Activated naive CD4-positive, alpha-beta T cell (primary cell): ENCODE measurements at regions not wholly inside any gene's neighbourhood (a gene's known extent, or its start where the extent isn't known, plus 50 kb on each side); places are given as distances from the start of the nearest gene placed in this dataset.

Experiments used
- DNase-seq, 4 experiments: peaks; one replicate each; lab custom pipeline; 2025; lab: John Stamatoyannopoulos, UW

DNA sequence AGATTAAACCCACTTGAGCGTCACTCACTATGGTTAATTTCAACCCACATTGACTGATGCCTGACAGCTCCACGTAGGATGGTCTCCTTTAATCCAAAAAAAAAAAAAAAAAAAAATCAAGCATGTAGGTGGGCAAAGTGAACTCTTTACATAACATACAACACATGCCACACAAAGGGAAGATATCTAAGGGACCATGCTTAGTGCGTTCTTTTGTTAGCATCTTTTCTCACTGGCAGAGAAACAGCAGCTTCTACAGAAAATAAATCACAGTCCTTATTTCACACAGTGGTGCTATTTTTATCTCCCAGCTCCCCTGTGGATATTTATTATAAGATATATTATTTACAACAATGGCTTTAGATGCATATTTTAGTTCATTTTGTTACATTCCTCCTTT is 652.0 kb upstream of the CELF2 start:
- no peak for DNase-seq

GRCh38 chr10:10366836-10367235 is 650.8 kb upstream of the CELF2 start:
- DNase-seq = no peak

DNA sequence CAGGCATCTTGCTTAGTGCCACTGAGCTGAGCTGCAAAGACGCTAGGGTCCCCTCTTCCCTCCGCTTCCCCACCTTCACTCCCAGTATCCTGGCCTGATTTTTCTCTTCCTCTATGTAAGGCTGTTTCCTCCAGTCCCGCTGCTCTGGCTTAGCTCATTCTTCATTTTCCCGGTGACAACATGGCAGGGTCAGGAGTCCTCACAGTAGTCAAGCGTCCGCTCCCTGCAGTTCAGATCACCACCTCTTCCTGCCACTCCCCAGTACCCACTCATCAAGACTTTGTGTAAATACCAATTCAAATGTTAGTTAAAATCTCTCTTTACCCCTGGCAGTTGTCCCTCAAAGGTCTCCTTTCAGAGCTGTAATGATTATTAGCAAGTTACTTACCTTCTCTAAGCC is 650.4 kb upstream of the CELF2 start:
- no peak for DNase-seq

- no peak for DNase-seq
Observed at GRCh38 chr10:10368951-10369576, 648.6 kb upstream of the CELF2 start.

DNA sequence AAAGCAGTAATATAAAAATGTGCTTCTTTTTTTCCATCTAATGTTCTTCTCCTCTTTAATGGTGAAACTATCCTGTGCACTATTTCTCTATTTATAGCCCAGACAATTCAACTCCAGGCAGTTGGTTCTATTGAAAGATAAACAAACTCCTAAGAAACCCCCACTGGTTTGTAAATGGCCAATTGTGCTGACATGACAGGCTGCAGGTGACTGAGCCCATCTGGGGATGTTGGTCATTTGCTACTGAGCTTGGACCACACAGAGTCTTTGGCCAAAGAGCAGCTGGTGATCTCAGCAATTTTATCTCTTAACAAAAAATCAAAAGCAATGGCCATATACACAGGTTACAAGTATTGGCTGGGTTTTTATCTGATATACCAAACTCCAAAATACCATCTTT is 631.8 kb upstream of the CELF2 start:
- DNase-seq = no peak

- DNase-seq = no peak
Observed at GRCh38 chr10:10389182-10389581, 628.5 kb upstream of the CELF2 start.

DNA sequence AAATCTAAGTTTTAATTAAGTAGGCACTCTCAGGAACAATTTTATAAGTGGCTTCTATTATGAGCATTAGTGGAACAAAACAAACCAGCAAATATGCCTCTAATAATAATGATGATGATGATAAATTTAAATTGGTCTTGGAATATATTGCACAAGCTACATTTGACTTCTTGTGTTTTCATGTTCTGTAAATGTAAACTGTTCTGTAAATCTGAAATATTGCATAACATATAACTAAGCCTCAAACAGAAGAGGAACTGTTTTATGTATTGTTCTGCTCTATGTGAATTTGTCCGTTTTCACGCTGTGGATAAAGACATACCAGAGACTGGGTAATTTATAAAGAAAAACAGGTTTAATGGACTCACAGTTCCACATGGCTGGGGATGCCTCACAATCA is 625.2 kb upstream of the CELF2 start:
- no peak for DNase-seq

GRCh38 chr10:10394933-10395658 is 622.6 kb upstream of the CELF2 start:
- no peak for DNase-seq

- no peak for DNase-seq
Observed at GRCh38 chr10:10396601-10397000, 621.1 kb upstream of the CELF2 start.

DNA sequence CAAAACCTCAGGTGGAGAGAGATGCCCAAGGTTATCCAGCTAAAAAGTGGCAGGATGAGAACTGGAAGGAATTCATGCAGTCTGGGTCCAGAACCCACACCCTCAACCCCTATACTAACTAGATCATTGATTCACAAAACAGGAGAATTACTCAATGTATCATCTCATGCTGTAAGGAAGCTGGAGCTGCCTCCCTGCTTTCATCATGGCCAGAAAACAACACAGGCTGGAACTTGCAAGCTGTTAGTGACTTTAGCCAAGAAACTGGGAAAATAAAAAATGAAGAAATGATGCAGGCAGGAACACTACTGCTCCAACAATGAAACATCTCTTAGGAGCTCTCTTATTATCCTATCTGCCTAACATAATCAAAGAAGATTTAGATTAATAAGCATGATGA is 619.8 kb upstream of the CELF2 start:
- DNase-seq = no peak

- DNase-seq = no peak
Observed at GRCh38 chr10:10403762-10404161, 613.9 kb upstream of the CELF2 start.

GRCh38 chr10:10417671-10418070 is 600.0 kb upstream of the CELF2 start:
- DNase-seq = no peak

DNA sequence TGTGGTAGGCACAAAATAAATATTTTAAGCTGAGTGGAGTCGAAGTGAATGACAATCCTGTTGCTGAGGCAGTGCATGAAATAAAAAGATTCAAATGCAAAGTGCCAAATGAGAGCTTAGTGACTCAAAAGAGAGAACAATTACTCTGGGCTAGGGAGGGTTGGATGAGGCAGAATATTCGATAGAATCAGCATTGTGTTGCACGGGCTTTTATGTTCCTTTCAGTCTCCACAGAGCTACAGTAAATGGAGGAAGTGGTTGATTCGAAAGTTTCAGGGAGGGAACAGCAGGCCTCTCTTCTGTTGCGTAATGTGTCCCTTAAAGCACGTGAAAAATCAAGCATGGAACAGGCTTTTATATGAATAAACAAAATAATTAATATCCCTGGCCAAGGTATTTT is 599.3 kb upstream of the CELF2 start:
- no peak for DNase-seq

DNA sequence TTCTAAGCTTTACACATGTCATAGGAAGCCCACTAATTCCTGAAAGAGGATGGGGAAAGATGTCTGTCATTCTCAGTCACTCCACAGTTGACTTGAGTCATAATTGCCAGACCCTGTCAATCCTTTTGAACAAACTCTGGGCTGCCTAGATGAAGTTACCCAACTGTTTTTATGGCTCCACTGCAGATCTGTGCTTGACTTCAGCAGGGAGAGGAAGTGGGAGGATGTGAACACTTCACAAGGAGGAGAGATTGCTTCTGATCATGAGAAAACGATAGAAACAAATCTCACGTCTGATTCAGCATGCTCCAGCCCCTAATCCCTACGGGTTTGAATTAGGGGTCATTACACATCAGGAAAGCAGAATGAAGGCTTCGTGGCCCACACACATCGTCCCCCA is 596.6 kb upstream of the CELF2 start:
- DNase-seq = no peak

DNA sequence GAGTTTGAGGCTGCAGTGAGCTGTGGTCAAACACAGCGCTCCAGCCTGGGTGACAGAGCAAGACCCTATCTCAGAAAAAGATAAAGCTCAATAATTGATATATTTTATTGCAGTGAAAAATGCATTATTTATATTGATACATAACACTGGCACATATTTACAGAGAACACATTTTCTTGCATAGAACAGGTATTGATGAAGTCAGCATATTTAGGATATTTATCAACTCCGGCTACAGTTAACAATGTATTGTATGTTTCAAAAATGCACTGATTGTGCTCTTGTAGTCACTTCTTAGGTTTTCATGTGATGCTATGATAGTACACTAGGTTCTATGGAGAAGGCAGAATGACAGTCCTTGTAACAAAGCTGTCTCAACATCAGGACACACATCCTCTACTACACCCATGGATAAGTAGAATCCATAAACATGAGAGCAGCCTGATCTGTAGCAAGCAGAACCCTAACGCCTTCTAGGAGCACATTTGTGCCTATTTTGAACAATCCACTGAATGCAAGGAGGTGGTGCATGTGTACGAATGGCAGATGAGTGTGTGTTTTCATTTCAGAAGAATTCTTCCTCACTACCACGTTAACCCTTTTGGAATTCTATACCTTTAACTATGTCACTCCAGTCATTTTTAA is 586.1 kb upstream of the CELF2 start:
- DNase-seq = no peak

DNA sequence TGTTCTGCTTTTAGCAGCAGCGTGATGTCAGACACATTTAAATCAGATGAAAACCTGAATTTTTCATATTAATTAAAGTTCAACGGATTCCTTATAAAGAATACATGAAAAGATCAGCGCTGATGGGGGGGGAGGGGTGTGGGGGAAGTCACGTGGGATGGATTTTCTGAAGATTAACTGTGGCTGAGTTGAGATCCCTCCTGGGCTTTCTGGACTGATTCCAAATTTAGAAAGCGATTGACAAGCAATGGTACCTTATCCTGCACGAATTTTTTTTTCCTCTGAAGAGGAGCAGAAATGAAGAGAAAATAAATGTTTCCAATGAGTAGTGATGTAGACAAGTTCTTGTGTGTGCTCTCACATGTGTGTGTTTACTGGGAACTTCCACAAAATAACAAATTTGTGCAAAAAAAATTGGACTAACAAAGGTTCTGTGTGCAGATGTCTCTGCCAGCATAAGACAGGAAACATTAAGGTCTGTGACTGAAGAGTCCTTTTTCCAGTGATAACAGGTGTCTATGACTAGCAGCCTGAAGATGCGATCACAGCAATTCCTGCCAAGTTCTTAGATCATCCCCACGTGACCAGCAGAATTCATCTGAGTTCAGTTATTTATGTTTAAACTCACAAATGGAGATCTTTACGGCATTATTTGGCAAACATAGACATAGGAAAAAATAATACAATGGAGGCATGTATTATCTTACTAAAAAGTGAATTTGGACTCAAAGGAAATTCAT is 585.2 kb upstream of the CELF2 start:
- no peak for DNase-seq

- no peak for DNase-seq
Observed at GRCh38 chr10:10434312-10434711, 583.4 kb upstream of the CELF2 start.

GRCh38 chr10:10437886-10438285 is 579.8 kb upstream of the CELF2 start:
- DNase-seq = no peak

DNA sequence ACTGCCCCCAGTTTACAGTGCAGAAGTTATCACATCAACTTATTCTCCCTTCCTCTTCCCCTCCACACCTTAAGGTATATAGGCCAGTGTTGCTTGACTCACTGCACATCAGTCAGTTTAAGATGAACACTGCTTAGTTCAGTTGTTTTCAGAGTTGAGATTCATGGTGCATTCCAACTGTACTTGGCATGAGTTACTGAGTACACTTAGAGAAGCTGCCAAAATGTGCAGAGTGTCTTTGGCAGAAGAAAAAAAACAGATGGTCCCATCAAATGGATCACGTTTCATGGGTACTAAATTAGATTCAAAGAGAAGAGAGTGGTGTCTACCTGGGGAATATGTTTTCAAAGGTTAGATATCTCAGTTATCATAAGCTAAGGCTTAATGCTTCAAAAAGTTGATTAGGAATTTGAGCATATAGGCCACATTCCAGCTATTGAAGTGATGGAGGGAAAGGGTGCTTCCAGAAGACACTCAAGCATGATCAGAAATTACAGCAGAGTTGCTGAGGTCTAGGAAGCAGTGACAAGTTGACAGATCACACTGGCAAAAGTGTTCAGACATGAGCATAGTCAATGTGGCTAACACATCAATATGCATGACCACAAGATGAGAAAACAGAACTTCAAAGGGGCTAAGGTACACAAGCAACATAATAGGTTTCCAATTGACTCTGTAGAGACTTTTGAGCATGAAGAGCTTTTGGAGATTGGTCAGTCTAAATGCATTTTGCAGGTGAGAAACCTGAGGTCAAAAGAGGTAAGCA is 579.2 kb upstream of the CELF2 start:
- DNase-seq = no peak

- DNase-seq = no peak
Observed at GRCh38 chr10:10456856-10457255, 560.8 kb upstream of the CELF2 start.

- DNase-seq = no peak
Observed at GRCh38 chr10:10460451-10460850, 557.2 kb upstream of the CELF2 start.
